Stomach (tissue), 4 donors: ENCODE measurements at regions not wholly inside any gene's neighbourhood (a gene's known extent, or its start where the extent isn't known, plus 50 kb on each side); places are given as distances from the start of the nearest gene placed in this dataset.

Experiments used
- EP300 ChIP-seq: sonication (generic); formaldehyde crosslinking; IDR thresholded peaks from one replicate; pipeline ENCODE4 v1.6.1; 2017; ENCODE audit warnings: antibody characterized with exemption
- POLR2A ChIP-seq, 4 donors: fragments of 450-650 bp; IDR thresholded peaks; one replicate each; pipeline ENCODE4 v1.6.1; 2016; ENCODE audit warnings: antibody characterized with exemption in 4 of 4, control low read depth in 2 of 4, mild to moderate bottlenecking in 1 of 4, moderate library complexity in 1 of 4
- POLR2AphosphoS5 ChIP-seq, 3 donors: sonication (generic); formaldehyde crosslinking; IDR thresholded peaks; one replicate each; pipeline ENCODE4 v1.6.1; 2016; ENCODE audit warnings: antibody characterized with exemption in 3 of 3
- TF ChIP-seq, protein P1 (sequence below), 7 experiments: fragments of 450-650 bp in 4 of 7; fragments of 200-600 bp in 3 of 7; sonication (generic) in 3 of 7; IDR thresholded peaks; one replicate each; pipeline ENCODE4 v1.5.1; 2016 to 2019; ENCODE audit warnings: antibody characterized with exemption in 7 of 7, control low read depth in 2 of 7, mild to moderate bottlenecking in 1 of 7

DNA sequence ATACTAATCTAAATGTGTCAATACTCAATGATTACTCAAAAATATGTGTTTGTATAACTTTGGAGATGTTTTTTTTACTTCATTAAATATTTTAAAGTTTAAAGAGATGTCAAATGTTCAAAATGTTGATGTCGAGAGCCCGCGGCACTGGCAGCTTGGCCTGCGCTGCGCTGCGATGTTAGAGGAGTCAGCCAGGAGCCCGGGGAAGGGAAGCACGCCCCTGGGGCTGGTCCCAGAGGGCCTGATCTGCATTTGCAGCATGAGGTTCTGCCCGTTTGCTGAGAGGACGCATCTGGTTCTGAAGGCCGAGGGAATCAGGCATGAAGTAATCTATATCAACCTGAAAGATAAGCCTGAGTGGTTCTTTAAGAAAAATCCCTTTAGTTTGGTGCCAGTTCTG is 66.4 kb upstream of the ATP2C1 start:
- TF ChIP-seq POLR2AphosphoS5 (IDR thresholded peaks at IDR 0.05): no peak
- TF ChIP-seq, protein P1, sequence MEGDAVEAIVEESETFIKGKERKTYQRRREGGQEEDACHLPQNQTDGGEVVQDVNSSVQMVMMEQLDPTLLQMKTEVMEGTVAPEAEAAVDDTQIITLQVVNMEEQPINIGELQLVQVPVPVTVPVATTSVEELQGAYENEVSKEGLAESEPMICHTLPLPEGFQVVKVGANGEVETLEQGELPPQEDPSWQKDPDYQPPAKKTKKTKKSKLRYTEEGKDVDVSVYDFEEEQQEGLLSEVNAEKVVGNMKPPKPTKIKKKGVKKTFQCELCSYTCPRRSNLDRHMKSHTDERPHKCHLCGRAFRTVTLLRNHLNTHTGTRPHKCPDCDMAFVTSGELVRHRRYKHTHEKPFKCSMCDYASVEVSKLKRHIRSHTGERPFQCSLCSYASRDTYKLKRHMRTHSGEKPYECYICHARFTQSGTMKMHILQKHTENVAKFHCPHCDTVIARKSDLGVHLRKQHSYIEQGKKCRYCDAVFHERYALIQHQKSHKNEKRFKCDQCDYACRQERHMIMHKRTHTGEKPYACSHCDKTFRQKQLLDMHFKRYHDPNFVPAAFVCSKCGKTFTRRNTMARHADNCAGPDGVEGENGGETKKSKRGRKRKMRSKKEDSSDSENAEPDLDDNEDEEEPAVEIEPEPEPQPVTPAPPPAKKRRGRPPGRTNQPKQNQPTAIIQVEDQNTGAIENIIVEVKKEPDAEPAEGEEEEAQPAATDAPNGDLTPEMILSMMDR (IDR thresholded peaks at IDR 0.05): no peak
- TF ChIP-seq POLR2A (IDR thresholded peaks at IDR 0.05): no peak
- TF ChIP-seq EP300: no peak
